Activated T-helper 17 cell treated with anti-CD3 and anti-CD28 coated beads, Interleukin-2, amount 50 U/mL, for 72 hours (primary cell): ENCODE measurements at regions not wholly inside any gene's neighbourhood (a gene's known extent, or its start where the extent isn't known, plus 50 kb on each side); places are given as distances from the start of the nearest gene placed in this dataset.
A peak's percentile ranks its signal among the peaks of the same experiment; 100 is the strongest.

Experiments used
- ATAC-seq: fragments of 150-1000 bp; cut with Tn5 transposase; replicated peaks from 2 replicates; pipeline ENCODE4 v1.10.0; 2021; ENCODE audit warnings: mild to moderate bottlenecking, moderate library complexity
- H3K27ac Mint-ChIP-seq: one replicate; pipeline ENCODE4 v1.8.0; 2022; ENCODE audit warnings: mixed read lengths
- H3K27me3 Mint-ChIP-seq: one replicate; pipeline ENCODE4 v1.8.0; 2022; ENCODE audit warnings: mixed read lengths
- H3K36me3 Mint-ChIP-seq: one replicate; pipeline ENCODE4 v1.8.0; 2022; ENCODE audit warnings: low read depth, mild to moderate bottlenecking, mixed read lengths
- H3K4me1 Mint-ChIP-seq: one replicate; pipeline ENCODE4 v1.8.0; 2022; ENCODE audit warnings: mixed read lengths
- H3K4me3 Mint-ChIP-seq: one replicate; pipeline ENCODE4 v1.8.0; 2022; ENCODE audit warnings: mild to moderate bottlenecking, mixed read lengths
- H3K9me3 Mint-ChIP-seq: one replicate; pipeline ENCODE4 v1.8.0; 2022; ENCODE audit warnings: mixed read lengths

GRCh38 chr1:34353409-34353808 lies 176.7 kb downstream of the C1orf94 start:
- Mint-ChIP-seq H3K9me3 (no peaks in the 10 kb centered on the region), H3K4me3 (no peak overlapping the region), H3K27me3 (peaks cover 16% of the 10 kb centered on the region), H3K36me3 (no peaks in the 10 kb centered on the region), H3K4me1 (no peaks in the 10 kb centered on the region), H3K27ac (no peak overlapping the region)
- no peak for ATAC-seq

GRCh38 chr1:34354367-34354766 lies 177.7 kb downstream of the C1orf94 start:
- H3K27ac Mint-ChIP-seq: no peak overlapping the region
- no peaks in the 10 kb centered on the region for H3K9me3 Mint-ChIP-seq
- no peak overlapping the region for H3K4me3 Mint-ChIP-seq
- peaks cover 18% of the 10 kb centered on the region for H3K27me3 Mint-ChIP-seq
- no peak for ATAC-seq
- no peaks in the 10 kb centered on the region for H3K4me1 Mint-ChIP-seq
- no peaks in the 10 kb centered on the region for H3K36me3 Mint-ChIP-seq

- no peak for ATAC-seq
- no peaks in the 10 kb centered on the region for H3K4me1 Mint-ChIP-seq
- no peaks in the 10 kb centered on the region for H3K36me3 Mint-ChIP-seq
Observed at GRCh38 chr1:34356853-34357252, 180.1 kb downstream of the C1orf94 start.

GRCh38 chr1:34358636-34359035 lies 181.9 kb downstream of the C1orf94 start:
- no peaks in the 10 kb centered on the region for H3K36me3 Mint-ChIP-seq
- no peak for ATAC-seq
- H3K27ac Mint-ChIP-seq: no peak overlapping the region
- no peaks in the 10 kb centered on the region for H3K4me1 Mint-ChIP-seq
- no peaks in the 10 kb centered on the region for H3K9me3 Mint-ChIP-seq
- no peak overlapping the region for H3K4me3 Mint-ChIP-seq
- peaks cover 41% of the 10 kb centered on the region for H3K27me3 Mint-ChIP-seq

More at GRCh38 chr1:34356853-34357252, 180.1 kb downstream of the C1orf94 start:
- Mint-ChIP-seq H3K27me3 (peaks cover 35% of the 10 kb centered on the region), H3K9me3 (no peaks in the 10 kb centered on the region), H3K4me3 (no peak overlapping the region), H3K27ac (no peak overlapping the region)

- Mint-ChIP-seq H3K4me3 (no peak overlapping the region), H3K4me1 (no peaks in the 10 kb centered on the region), H3K27me3 (peaks cover 48% of the 10 kb centered on the region), H3K36me3 (no peaks in the 10 kb centered on the region), H3K27ac (no peak overlapping the region), H3K9me3 (no peaks in the 10 kb centered on the region)
- ATAC-seq: no peak
Observed at GRCh38 chr1:34359411-34359810, 182.7 kb downstream of the C1orf94 start.

GRCh38 chr1:34360574-34360973 lies 183.9 kb downstream of the C1orf94 start:
- H3K36me3 Mint-ChIP-seq: no peaks in the 10 kb centered on the region
- no peak overlapping the region for H3K27ac Mint-ChIP-seq
- no peaks in the 10 kb centered on the region for H3K9me3 Mint-ChIP-seq
- ATAC-seq: peak; percentile 19
- H3K4me1 Mint-ChIP-seq: no peaks in the 10 kb centered on the region
- peaks cover 44% of the 10 kb centered on the region for H3K27me3 Mint-ChIP-seq
- no peak overlapping the region for H3K4me3 Mint-ChIP-seq

GRCh38 chr1:34361121-34361520 lies 184.4 kb downstream of the C1orf94 start:
- ATAC-seq: no peak
- H3K27me3 Mint-ChIP-seq: peaks cover 48% of the 10 kb centered on the region
- H3K36me3 Mint-ChIP-seq: no peaks in the 10 kb centered on the region
- H3K4me1 Mint-ChIP-seq: no peaks in the 10 kb centered on the region
- no peak overlapping the region for H3K27ac Mint-ChIP-seq
- H3K9me3 Mint-ChIP-seq: no peaks in the 10 kb centered on the region
- no peak overlapping the region for H3K4me3 Mint-ChIP-seq

GRCh38 chr1:34361781-34362357 lies 185.2 kb downstream of the C1orf94 start:
- Mint-ChIP-seq H3K4me1 (no peaks in the 10 kb centered on the region), H3K36me3 (no peaks in the 10 kb centered on the region), H3K27ac (no peak overlapping the region), H3K9me3 (no peaks in the 10 kb centered on the region), H3K27me3 (peaks cover 49% of the 10 kb centered on the region), H3K4me3 (no peak overlapping the region)
- no peak for ATAC-seq

- Mint-ChIP-seq H3K9me3 (no peaks in the 10 kb centered on the region), H3K36me3 (no peaks in the 10 kb centered on the region), H3K27ac (no peak overlapping the region), H3K27me3 (peaks cover 44% of the 10 kb centered on the region), H3K4me3 (no peak overlapping the region), H3K4me1 (no peaks in the 10 kb centered on the region)
- no peak for ATAC-seq
Observed at GRCh38 chr1:34362949-34363348, 186.2 kb downstream of the C1orf94 start.

GRCh38 chr1:34363447-34363846 lies 186.7 kb downstream of the C1orf94 start:
- H3K4me1 Mint-ChIP-seq: no peaks in the 10 kb centered on the region
- ATAC-seq: no peak
- H3K4me3 Mint-ChIP-seq: no peak overlapping the region
- H3K36me3 Mint-ChIP-seq: no peaks in the 10 kb centered on the region
- H3K27me3 Mint-ChIP-seq: peaks cover 40% of the 10 kb centered on the region
- H3K27ac Mint-ChIP-seq: no peak overlapping the region
- no peaks in the 10 kb centered on the region for H3K9me3 Mint-ChIP-seq

- Mint-ChIP-seq H3K27me3 (peaks cover 44% of the 10 kb centered on the region), H3K4me1 (no peaks in the 10 kb centered on the region), H3K36me3 (no peaks in the 10 kb centered on the region), H3K4me3 (no peak overlapping the region), H3K27ac (no peak overlapping the region), H3K9me3 (no peaks in the 10 kb centered on the region)
- ATAC-seq: no peak
Observed at GRCh38 chr1:34363915-34364314, 187.2 kb downstream of the C1orf94 start.

- H3K4me1 Mint-ChIP-seq: no peaks in the 10 kb centered on the region
- no peaks in the 10 kb centered on the region for H3K36me3 Mint-ChIP-seq
- ATAC-seq: no peak
Observed at GRCh38 chr1:34364376-34364775, 187.7 kb downstream of the C1orf94 start.

GRCh38 chr1:34365295-34365694 lies 188.6 kb downstream of the C1orf94 start:
- Mint-ChIP-seq H3K4me1 (no peaks in the 10 kb centered on the region), H3K27me3 (peaks cover 37% of the 10 kb centered on the region), H3K27ac (no peak overlapping the region), H3K9me3 (no peaks in the 10 kb centered on the region), H3K36me3 (no peaks in the 10 kb centered on the region), H3K4me3 (no peak overlapping the region)
- ATAC-seq: no peak

More at GRCh38 chr1:34364376-34364775, 187.7 kb downstream of the C1orf94 start:
- H3K27me3 Mint-ChIP-seq: peaks cover 43% of the 10 kb centered on the region
- H3K27ac Mint-ChIP-seq: no peak overlapping the region
- no peak overlapping the region for H3K4me3 Mint-ChIP-seq
- H3K9me3 Mint-ChIP-seq: no peaks in the 10 kb centered on the region

- peaks cover 31% of the 10 kb centered on the region for H3K27me3 Mint-ChIP-seq
- no peaks in the 10 kb centered on the region for H3K9me3 Mint-ChIP-seq
- H3K4me1 Mint-ChIP-seq: no peaks in the 10 kb centered on the region
- no peaks in the 10 kb centered on the region for H3K36me3 Mint-ChIP-seq
- no peak overlapping the region for H3K27ac Mint-ChIP-seq
- no peak for ATAC-seq
- H3K4me3 Mint-ChIP-seq: no peak overlapping the region
Observed at GRCh38 chr1:34366875-34367624, 190.3 kb downstream of the C1orf94 start.

- H3K4me1 Mint-ChIP-seq: no peaks in the 10 kb centered on the region
- no peak for ATAC-seq
- H3K27ac Mint-ChIP-seq: no peak overlapping the region
- no peaks in the 10 kb centered on the region for H3K36me3 Mint-ChIP-seq
- H3K4me3 Mint-ChIP-seq: no peak overlapping the region
- H3K27me3 Mint-ChIP-seq: peaks cover 35% of the 10 kb centered on the region
- no peaks in the 10 kb centered on the region for H3K9me3 Mint-ChIP-seq
Observed at GRCh38 chr1:34367954-34368353, 191.2 kb downstream of the C1orf94 start.
